Trophoblast cell (in vitro differentiated cells and primary cell): ENCODE measurements at regions not wholly inside any gene's neighbourhood (a gene's known extent, or its start where the extent isn't known, plus 50 kb on each side); places are given as distances from the start of the nearest gene placed in this dataset.
A peak's percentile ranks its signal among the peaks of the same experiment; 100 is the strongest.

Experiments used
- DNase-seq, 2 donors: peaks; one replicate each; pipeline ENCODE4 v3.0.0-alpha.2; 2016
- H2AFZ ChIP-seq: 2 replicates; pipeline ENCODE4 v1.6.1; 2013; ENCODE audit warnings: low read length, moderate library complexity, mild to moderate bottlenecking; ENCODE audit not compliant: insufficient read depth, poor library complexity
- H2AK5ac ChIP-seq: 2 replicates; pipeline ENCODE4 v1.6.1; 2013; ENCODE audit warnings: mild to moderate bottlenecking, low read length
- H2BK120ac ChIP-seq: 2 replicates; pipeline ENCODE4 v1.6.1; 2013; ENCODE audit warnings: low read length, mild to moderate bottlenecking, moderate library complexity; ENCODE audit not compliant: insufficient read depth, poor library complexity
- H2BK12ac ChIP-seq: 2 replicates; pipeline ENCODE4 v1.6.1; 2013; ENCODE audit warnings: mild to moderate bottlenecking, low read length, moderate library complexity
- H2BK5ac ChIP-seq: 2 replicates; pipeline ENCODE4 v1.6.1; 2013; ENCODE audit warnings: low read length, low read depth, moderate library complexity, mild to moderate bottlenecking; ENCODE audit not compliant: poor library complexity
- H3K14ac ChIP-seq: 2 replicates; pipeline ENCODE4 v1.6.1; 2013; ENCODE audit warnings: mild to moderate bottlenecking, low read length
- H3K18ac ChIP-seq: 2 replicates; pipeline ENCODE4 v1.6.1; 2013; ENCODE audit warnings: mild to moderate bottlenecking, low read length
- H3K23ac ChIP-seq: 2 replicates; pipeline ENCODE4 v1.6.1; 2013; ENCODE audit warnings: low read length
- H3K27ac ChIP-seq: 2 replicates; pipeline ENCODE4 v1.5.1; 2013; ENCODE audit warnings: low read depth, mild to moderate bottlenecking, inconsistent platforms, low read length, moderate library complexity
- H3K27me3 ChIP-seq: 2 replicates; pipeline ENCODE4 v1.6.1; 2013; ENCODE audit warnings: inconsistent platforms, mild to moderate bottlenecking, low read length, moderate library complexity; ENCODE audit not compliant: insufficient read depth
- H3K36me3 ChIP-seq, 2 experiments: 1 replicate in 1 of 2; 2 replicates in 1 of 2; pipeline ENCODE4 v1.6.1; 2013; ENCODE audit warnings: low read length in 2 of 2, mild to moderate bottlenecking in 2 of 2, moderate library complexity in 1 of 2; ENCODE audit not compliant: insufficient read depth in 2 of 2, control insufficient read depth in 1 of 2
- H3K4ac ChIP-seq: 2 replicates; pipeline ENCODE4 v1.6.1; 2013; ENCODE audit warnings: low read depth, mild to moderate bottlenecking, low read length, moderate library complexity
- H3K4me1 ChIP-seq, 2 experiments: 1 replicate in 1 of 2; 2 replicates in 1 of 2; pipeline ENCODE4 v1.6.1; 2013; ENCODE audit warnings: low read length in 2 of 2, mild to moderate bottlenecking in 2 of 2, moderate library complexity in 1 of 2; ENCODE audit not compliant: insufficient read depth in 2 of 2, control insufficient read depth in 1 of 2
- H3K4me2 ChIP-seq: 2 replicates; pipeline ENCODE4 v1.6.1; 2013; ENCODE audit warnings: inconsistent platforms, mild to moderate bottlenecking, low read length, moderate library complexity
- H3K4me3 ChIP-seq: 2 replicates; pipeline ENCODE4 v1.5.1; 2013; ENCODE audit warnings: mild to moderate bottlenecking, low read depth, low read length, inconsistent platforms
- H3K79me1 ChIP-seq: one replicate; pipeline ENCODE4 v1.6.1; 2013; ENCODE audit warnings: low read length
- H3K79me2 ChIP-seq: 2 replicates; pipeline ENCODE4 v1.6.1; 2013; ENCODE audit warnings: low read length, mild to moderate bottlenecking; ENCODE audit not compliant: control insufficient read depth, insufficient read depth, poor library complexity
- H3K9ac ChIP-seq: 2 replicates; pipeline ENCODE4 v1.6.1; 2013; ENCODE audit warnings: mild to moderate bottlenecking, low read length
- H3K9me3 ChIP-seq: 2 replicates; pipeline ENCODE4 v1.6.1; 2013; ENCODE audit warnings: low read depth, mild to moderate bottlenecking, control low read depth, inconsistent platforms, low read length; ENCODE audit not compliant: insufficient read depth
- H4K12ac ChIP-seq: 2 replicates; pipeline ENCODE4 v1.6.1; 2013; ENCODE audit warnings: low read depth, mild to moderate bottlenecking, low read length, moderate library complexity
- H4K8ac ChIP-seq: 2 replicates; pipeline ENCODE4 v1.6.1; 2013; ENCODE audit warnings: low read depth, mild to moderate bottlenecking, low read length, moderate library complexity
- H4K91ac ChIP-seq: one replicate; pipeline ENCODE4 v1.6.1; 2013; ENCODE audit warnings: low read depth, mild to moderate bottlenecking, low read length, moderate library complexity
- WGBS: extraction: QIAGEN DNeasy Blood & Tissue Kit; methylation state at CpG from one replicate; pipeline ENCODE4 v1.1.7; 2013; ENCODE audit warnings: missing lambda C conversion rate; ENCODE audit not compliant: insufficient read length, insufficient coverage; ENCODE audit errors: extremely low coverage; 5-methylcytosine and 5-hydroxymethylcytosine counted together

DNA sequence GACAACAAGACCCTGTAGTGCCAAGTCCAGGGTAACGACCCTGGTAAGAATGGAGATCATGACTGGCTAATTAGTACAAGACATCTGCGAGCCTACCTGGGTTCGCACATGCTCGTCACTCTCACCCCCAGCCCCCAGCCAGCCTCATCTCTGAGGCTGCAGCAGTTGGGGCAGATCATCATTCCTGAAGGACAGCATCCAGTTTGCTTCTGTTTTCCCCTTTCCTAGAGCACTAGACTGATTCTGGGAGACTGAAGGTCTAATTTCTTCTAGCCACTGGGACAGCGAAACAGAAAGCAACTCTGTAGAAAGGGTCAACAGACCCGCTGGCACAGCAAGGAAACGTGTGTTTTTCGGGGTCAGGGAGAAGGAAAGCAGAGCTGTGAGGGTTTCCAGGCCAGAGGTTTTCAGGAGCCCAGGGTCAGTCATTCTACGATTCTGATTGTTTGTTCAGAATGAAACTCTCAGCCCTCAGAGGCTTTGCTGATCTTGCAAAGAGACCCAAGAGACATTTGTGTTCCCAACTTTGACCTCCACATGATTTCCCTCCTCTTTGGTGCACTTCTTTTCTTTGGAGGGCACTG, 343.1 kb upstream of the NOCT start:
- peak overlapping the region; percentile 3 for H3K4me2 ChIP-seq
- no peak overlapping the region for H2BK120ac ChIP-seq
- H2BK5ac ChIP-seq = peak overlapping the region; percentile 23
- H3K14ac ChIP-seq = no peak overlapping the region
- H3K4ac ChIP-seq = no peak overlapping the region
- H3K23ac ChIP-seq = no peak overlapping the region
- H2AFZ ChIP-seq = no peak overlapping the region
- H3K27ac ChIP-seq = peak overlapping the region; percentile 49
- no peaks in the 10 kb centered on the region for H3K79me2 ChIP-seq
- no peak overlapping the region for H2AK5ac ChIP-seq
- H3K36me3 ChIP-seq = no peaks in the 10 kb centered on the region
- H3K4me3 ChIP-seq = no peak overlapping the region
- H4K91ac ChIP-seq = peak overlapping the region; percentile 8
- WGBS = no CpG with 5 or more reads among the region's 9 CpGs
- no peak for DNase-seq
- H4K8ac ChIP-seq = peak overlapping the region; percentile 15
- H3K79me1 ChIP-seq = peaks cover 5% of the 10 kb centered on the region
- H3K9me3 ChIP-seq = no peaks in the 10 kb centered on the region
- no peaks in the 10 kb centered on the region for H3K27me3 ChIP-seq
- H3K9ac ChIP-seq = no peak overlapping the region
- no peak overlapping the region for H3K18ac ChIP-seq
- peak overlapping the region; percentile 29 for H2BK12ac ChIP-seq
- H3K4me1 ChIP-seq = peaks cover 9 to 17% of the 10 kb centered on the region in 2 experiments
- no peak overlapping the region for H4K12ac ChIP-seq

- no peak overlapping the region for H2AFZ ChIP-seq
- H4K8ac ChIP-seq = no peak overlapping the region
- H3K4me2 ChIP-seq = no peak overlapping the region
- no peak overlapping the region for H3K4ac ChIP-seq
- H3K79me1 ChIP-seq = peaks cover 5% of the 10 kb centered on the region
- no peak overlapping the region for H3K18ac ChIP-seq
- peak; percentile 37 to 54 for DNase-seq
- H3K79me2 ChIP-seq = no peaks in the 10 kb centered on the region
- no peak overlapping the region for H3K14ac ChIP-seq
- no peak overlapping the region for H2AK5ac ChIP-seq
- no peaks in the 10 kb centered on the region for H3K36me3 ChIP-seq
- H3K27me3 ChIP-seq = no peaks in the 10 kb centered on the region
- no peak overlapping the region for H2BK120ac ChIP-seq
- H2BK12ac ChIP-seq = no peak overlapping the region
- no peak overlapping the region for H3K23ac ChIP-seq
- H3K4me1 ChIP-seq = peaks cover 9 to 18% of the 10 kb centered on the region in 2 experiments
- WGBS = no CpG with 5 or more reads among the region's 3 CpGs
- no peak overlapping the region for H3K9ac ChIP-seq
- no peak overlapping the region for H3K4me3 ChIP-seq
- H3K9me3 ChIP-seq = no peaks in the 10 kb centered on the region
- no peak overlapping the region for H2BK5ac ChIP-seq
- H4K12ac ChIP-seq = no peak overlapping the region
- H3K27ac ChIP-seq = no peak overlapping the region
- H4K91ac ChIP-seq = no peak overlapping the region
Observed at GRCh38 chr4:138671606-138672084, 343.9 kb upstream of the NOCT start.

- Histone ChIP-seq H3K18ac (no peak overlapping the region), H2AK5ac (no peak overlapping the region), H3K79me1 (peaks cover 5% of the 10 kb centered on the region), H3K9ac (no peak overlapping the region), H4K12ac (no peak overlapping the region), H3K36me3 (no peaks in the 10 kb centered on the region), H3K4ac (no peak overlapping the region), H2BK120ac (no peak overlapping the region), H2BK12ac (no peak overlapping the region), H4K91ac (no peak overlapping the region), H3K79me2 (no peaks in the 10 kb centered on the region), H3K9me3 (no peaks in the 10 kb centered on the region), H3K27ac (no peak overlapping the region), H3K4me2 (no peak overlapping the region), H4K8ac (no peak overlapping the region), H3K4me1 (peaks cover 13 to 22% of the 10 kb centered on the region in 2 experiments), H3K14ac (no peak overlapping the region), H2AFZ (no peak overlapping the region), H2BK5ac (no peak overlapping the region), H3K4me3 (no peak overlapping the region), H3K27me3 (no peaks in the 10 kb centered on the region), H3K23ac (no peak overlapping the region)
- DNase-seq = peak; percentile 25 to 42
Observed at GRCh38 chr4:138671106-138671505, 344.5 kb upstream of the NOCT start.

DNA sequence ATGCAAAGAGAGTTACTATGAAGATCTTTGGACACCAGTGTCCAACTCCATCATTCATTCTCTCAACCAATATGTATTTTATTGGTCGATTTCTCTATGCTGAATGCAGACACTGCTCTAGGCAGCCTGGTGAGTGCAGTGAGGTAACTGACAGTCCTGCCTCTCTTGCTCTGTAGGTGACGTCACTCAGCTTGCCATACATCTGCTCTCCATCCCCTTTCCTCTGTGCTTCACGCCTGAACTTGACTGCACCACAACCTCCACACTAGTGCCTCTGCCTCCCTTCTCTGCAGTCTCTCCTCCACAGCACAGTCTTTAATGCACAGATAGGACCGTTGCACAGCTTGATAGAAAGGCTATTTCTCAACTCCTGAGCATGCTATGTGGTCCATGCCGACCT, 344.9 kb upstream of the NOCT start:
- H4K91ac ChIP-seq = no peak overlapping the region

More for the DNA sequence above, 344.9 kb upstream of the NOCT start:
- H4K12ac ChIP-seq = no peak overlapping the region
- H2BK120ac ChIP-seq = no peak overlapping the region
- no peaks in the 10 kb centered on the region for H3K36me3 ChIP-seq
- H2AFZ ChIP-seq = no peak overlapping the region
- H4K8ac ChIP-seq = no peak overlapping the region
- no peak overlapping the region for H2BK5ac ChIP-seq
- no peaks in the 10 kb centered on the region for H3K9me3 ChIP-seq
- H3K4me3 ChIP-seq = no peak overlapping the region
- H3K4me1 ChIP-seq = peaks cover 13 to 27% of the 10 kb centered on the region in 2 experiments
- H3K23ac ChIP-seq = no peak overlapping the region
- no CpG with 5 or more reads among the region's 5 CpGs for WGBS
- H3K4me2 ChIP-seq = no peak overlapping the region
- no peak for DNase-seq
- no peak overlapping the region for H3K4ac ChIP-seq
- H3K18ac ChIP-seq = no peak overlapping the region
- H2BK12ac ChIP-seq = no peak overlapping the region
- no peak overlapping the region for H3K27ac ChIP-seq
- H3K79me2 ChIP-seq = no peaks in the 10 kb centered on the region
- H3K79me1 ChIP-seq = peaks cover 5% of the 10 kb centered on the region
- no peak overlapping the region for H3K9ac ChIP-seq
- no peak overlapping the region for H3K14ac ChIP-seq
- peak overlapping the region; percentile 17 for H2AK5ac ChIP-seq
- no peaks in the 10 kb centered on the region for H3K27me3 ChIP-seq
